HAP-1 (cell line): ENCODE measurements at regions not wholly inside any gene's neighbourhood (a gene's known extent, or its start where the extent isn't known, plus 50 kb on each side); places are given as distances from the start of the nearest gene placed in this dataset.

Experiments
- DNase-seq, 2 experiments: peaks; one replicate each; pipeline ENCODE4 v3.0.0-alpha.2; 2016 to 2020; ENCODE audit warnings: low spot score in 2 of 2
- H3K27me3 ChIP-seq: fragments of 250-450 bp; sonication (Bioruptor Pico); 2 replicates; pipeline ENCODE4 v1.5.1; 2020; ENCODE audit warnings: low read depth, mild to moderate bottlenecking, moderate library complexity
- H3K36me3 ChIP-seq: fragments of 250-450 bp; sonication (Bioruptor Pico); replicated peaks from 2 replicates; pipeline ENCODE4 v1.5.1; 2020; ENCODE audit warnings: mild to moderate bottlenecking
- H3K4me1 ChIP-seq: fragments of 250-450 bp; sonication (Bioruptor Pico); 2 replicates; pipeline ENCODE4 v1.5.1; 2020; ENCODE audit warnings: mild to moderate bottlenecking
- H3K4me3 ChIP-seq: fragments of 250-450 bp; sonication (Bioruptor Pico); 2 replicates; pipeline ENCODE4 v1.5.1; 2020; ENCODE audit warnings: mild to moderate bottlenecking, moderate library complexity
- H3K9me3 ChIP-seq: fragments of 250-450 bp; sonication (Bioruptor Pico); 2 replicates; pipeline ENCODE4 v1.5.1; 2020; ENCODE audit warnings: mild to moderate bottlenecking, moderate library complexity
- in situ Hi-C: fragments of 300-500 bp; cut with MboI; formaldehyde crosslinking; loops from 3 replicates; pipeline ENCODE4 v1.14.3; 2020; ENCODE audit warnings: low sequenced_read_pairs, inconsistent platforms, mixed read lengths

GRCh38 chr5:4245076-4245475 lies 649.4 kb downstream of the IRX1 start:
- H3K9me3 ChIP-seq = no peaks in the 10 kb centered on the region; the same call in 1 of the 2 replicates
- no peaks in the 10 kb centered on the region for H3K36me3 ChIP-seq
- H3K27me3 ChIP-seq = no peaks in the 10 kb centered on the region
- in situ Hi-C loops = no loop called here
- H3K4me1 ChIP-seq = no peaks in the 10 kb centered on the region
- H3K4me3 ChIP-seq = no peak overlapping the region
- DNase-seq = no peak

- in situ Hi-C loops = no loop called here
- no peak for DNase-seq
- Histone ChIP-seq H3K36me3 (no peaks in the 10 kb centered on the region), H3K9me3 (no peaks in the 10 kb centered on the region; the same call in 1 of the 2 replicates), H3K4me3 (no peak overlapping the region), H3K27me3 (no peaks in the 10 kb centered on the region), H3K4me1 (no peaks in the 10 kb centered on the region)
Measured at GRCh38 chr5:4245511-4245910, 649.9 kb downstream of the IRX1 start.

GRCh38 chr5:4246447-4246846 lies 650.8 kb downstream of the IRX1 start:
- in situ Hi-C loops = no loop called here
- no peaks in the 10 kb centered on the region for H3K27me3 ChIP-seq
- H3K4me1 ChIP-seq = no peaks in the 10 kb centered on the region
- DNase-seq = no peak
- H3K36me3 ChIP-seq = no peaks in the 10 kb centered on the region
- H3K9me3 ChIP-seq = no peaks in the 10 kb centered on the region; the same call in 1 of the 2 replicates
- H3K4me3 ChIP-seq = no peak overlapping the region

GRCh38 chr5:4250254-4250653 lies 654.6 kb downstream of the IRX1 start:
- H3K36me3 ChIP-seq = no peaks in the 10 kb centered on the region
- H3K4me3 ChIP-seq = no peak overlapping the region
- H3K27me3 ChIP-seq = no peaks in the 10 kb centered on the region
- no peak for DNase-seq
- no peaks in the 10 kb centered on the region; the same call in 1 of the 2 replicates for H3K9me3 ChIP-seq
- H3K4me1 ChIP-seq = no peaks in the 10 kb centered on the region
- in situ Hi-C loops = no loop called here

- Histone ChIP-seq H3K9me3 (no peaks in the 10 kb centered on the region; the same call in 1 of the 2 replicates), H3K4me3 (no peak overlapping the region), H3K36me3 (no peaks in the 10 kb centered on the region), H3K4me1 (no peaks in the 10 kb centered on the region), H3K27me3 (no peaks in the 10 kb centered on the region)
- DNase-seq = no peak
- in situ Hi-C loops = no loop called here
Measured at GRCh38 chr5:4252385-4252784, 656.8 kb downstream of the IRX1 start.

GRCh38 chr5:4254736-4255135 lies 659.1 kb downstream of the IRX1 start:
- Histone ChIP-seq H3K27me3 (no peaks in the 10 kb centered on the region), H3K9me3 (no peaks in the 10 kb centered on the region; the same call in 1 of the 2 replicates), H3K4me3 (no peak overlapping the region), H3K36me3 (no peaks in the 10 kb centered on the region), H3K4me1 (no peaks in the 10 kb centered on the region)
- in situ Hi-C loops = no loop called here
- DNase-seq = no peak

- H3K27me3 ChIP-seq = no peaks in the 10 kb centered on the region
- H3K4me1 ChIP-seq = no peaks in the 10 kb centered on the region
- in situ Hi-C loops = no loop called here
- H3K9me3 ChIP-seq = no peaks in the 10 kb centered on the region
- no peak for DNase-seq
- no peak overlapping the region for H3K4me3 ChIP-seq
- H3K36me3 ChIP-seq = no peaks in the 10 kb centered on the region
Measured at GRCh38 chr5:4255441-4255840, 659.8 kb downstream of the IRX1 start.

GRCh38 chr5:4258170-4258569 lies 662.5 kb downstream of the IRX1 start:
- no peaks in the 10 kb centered on the region for H3K36me3 ChIP-seq
- H3K27me3 ChIP-seq = no peaks in the 10 kb centered on the region
- H3K4me3 ChIP-seq = no peak overlapping the region
- H3K9me3 ChIP-seq = no peaks in the 10 kb centered on the region
- DNase-seq = no peak
- H3K4me1 ChIP-seq = no peaks in the 10 kb centered on the region
- in situ Hi-C loops = no loop called here

- no peak overlapping the region for H3K4me3 ChIP-seq
- in situ Hi-C loops = no loop called here
- no peaks in the 10 kb centered on the region for H3K9me3 ChIP-seq
- DNase-seq = no peak
- no peaks in the 10 kb centered on the region for H3K36me3 ChIP-seq
- no peaks in the 10 kb centered on the region for H3K4me1 ChIP-seq
- no peaks in the 10 kb centered on the region for H3K27me3 ChIP-seq
Measured at GRCh38 chr5:4271193-4271592, 675.6 kb downstream of the IRX1 start.

GRCh38 chr5:4275232-4275631 lies 679.6 kb downstream of the IRX1 start:
- no peaks in the 10 kb centered on the region for H3K4me1 ChIP-seq
- DNase-seq = no peak
- no peaks in the 10 kb centered on the region for H3K36me3 ChIP-seq
- H3K4me3 ChIP-seq = no peak overlapping the region
- in situ Hi-C loops = no loop called here
- H3K27me3 ChIP-seq = no peaks in the 10 kb centered on the region
- no peaks in the 10 kb centered on the region for H3K9me3 ChIP-seq

GRCh38 chr5:4294878-4295277 lies 699.2 kb downstream of the IRX1 start:
- H3K4me1 ChIP-seq = no peaks in the 10 kb centered on the region
- H3K27me3 ChIP-seq = no peaks in the 10 kb centered on the region
- no peaks in the 10 kb centered on the region for H3K36me3 ChIP-seq
- H3K9me3 ChIP-seq = no peaks in the 10 kb centered on the region; the same call in 1 of the 2 replicates
- H3K4me3 ChIP-seq = no peak overlapping the region
- in situ Hi-C loops = no loop called here
- no peak for DNase-seq

- Histone ChIP-seq H3K36me3 (no peaks in the 10 kb centered on the region), H3K9me3 (no peaks in the 10 kb centered on the region; the same call in 1 of the 2 replicates), H3K27me3 (no peaks in the 10 kb centered on the region), H3K4me1 (no peaks in the 10 kb centered on the region), H3K4me3 (no peak overlapping the region)
- in situ Hi-C loops = no loop called here
- DNase-seq = peak in 1 of 2 experiments; percentile 8
Measured at GRCh38 chr5:4295663-4296339, 700.2 kb downstream of the IRX1 start.

GRCh38 chr5:4306057-4306456 lies 710.4 kb downstream of the IRX1 start:
- Histone ChIP-seq H3K9me3 (no peaks in the 10 kb centered on the region; the same call in 1 of the 2 replicates), H3K4me1 (no peaks in the 10 kb centered on the region), H3K4me3 (no peak overlapping the region), H3K36me3 (no peaks in the 10 kb centered on the region), H3K27me3 (no peaks in the 10 kb centered on the region)
- in situ Hi-C loops = no loop called here
- DNase-seq = no peak

GRCh38 chr5:4309026-4309425 lies 713.4 kb downstream of the IRX1 start:
- no peaks in the 10 kb centered on the region for H3K9me3 ChIP-seq
- no peak overlapping the region for H3K4me3 ChIP-seq
- no peaks in the 10 kb centered on the region for H3K4me1 ChIP-seq
- no peaks in the 10 kb centered on the region for H3K36me3 ChIP-seq
- in situ Hi-C loops = no loop called here
- DNase-seq = no peak
- H3K27me3 ChIP-seq = no peaks in the 10 kb centered on the region

- H3K4me1 ChIP-seq = no peaks in the 10 kb centered on the region
- DNase-seq = no peak
- in situ Hi-C loops = no loop called here
- no peaks in the 10 kb centered on the region for H3K27me3 ChIP-seq
- H3K9me3 ChIP-seq = no peaks in the 10 kb centered on the region
- no peaks in the 10 kb centered on the region for H3K36me3 ChIP-seq
- no peak overlapping the region for H3K4me3 ChIP-seq
Measured at GRCh38 chr5:4313138-4313537, 717.5 kb downstream of the IRX1 start.
